Vagina (tissue), 2 donors: ENCODE measurements at regions not wholly inside any gene's neighbourhood (a gene's known extent, or its start where the extent isn't known, plus 50 kb on each side); places are given as distances from the start of the nearest gene placed in this dataset.

Experiments used
- CTCF ChIP-seq, 3 experiments: fragments of 450-650 bp in 2 of 3; fragments of 200-600 bp in 1 of 3; sonication (generic) in 1 of 3; IDR thresholded peaks; one replicate each; pipeline ENCODE4 v1.5.1; 2017 to 2019; ENCODE audit warnings: antibody characterized with exemption in 3 of 3, mild to moderate bottlenecking in 2 of 3, moderate library complexity in 2 of 3
- POLR2A ChIP-seq, 2 donors: fragments of 450-650 bp; IDR thresholded peaks; one replicate each; pipeline ENCODE4 v1.6.1; 2017; ENCODE audit warnings: antibody characterized with exemption in 2 of 2, mild to moderate bottlenecking in 2 of 2, moderate library complexity in 2 of 2
- POLR2AphosphoS5 ChIP-seq, 2 donors: sonication (generic); formaldehyde crosslinking; IDR thresholded peaks; one replicate each; pipeline ENCODE4 v1.9.0; 2017; ENCODE audit warnings: antibody characterized with exemption in 2 of 2, mild to moderate bottlenecking in 2 of 2, low read depth in 1 of 2; ENCODE audit not compliant: insufficient read depth in 1 of 2

GRCh38 chr3:127473244-127474024 lies 117.1 kb downstream of the TPRA1 start:
- TF ChIP-seq CTCF (IDR thresholded peaks at IDR 0.05): no peak
- no peak for TF ChIP-seq POLR2A (IDR thresholded peaks at IDR 0.05)
- no peak for TF ChIP-seq POLR2AphosphoS5 (IDR thresholded peaks at IDR 0.05; ENCODE audit: insufficient read depth in 1 of 2, low read depth in 1 of 2)
